Esophagus (tissue), 2 donors: ENCODE measurements at regions not wholly inside any gene's neighbourhood (a gene's known extent, or its start where the extent isn't known, plus 50 kb on each side); places are given as distances from the start of the nearest gene placed in this dataset.
"Not testable (repeated sequence)": the region's sequence is repeated elsewhere in the genome, so short reads cannot be mapped to it uniquely, and the experiment has no call there.

ENCODE experiments used
- H3K27ac ChIP-seq, 2 donors: one replicate each; pipeline ENCODE4 v1.5.1; 2013; ENCODE audit warnings: low read depth in 2 of 2, mild to moderate bottlenecking in 2 of 2, inconsistent platforms in 1 of 2, low read length in 1 of 2, moderate library complexity in 1 of 2
- H3K27me3 ChIP-seq, 2 donors: one replicate each; pipeline ENCODE4 v1.6.1; 2013; ENCODE audit warnings: low read length in 2 of 2, control low read depth in 1 of 2, mild to moderate bottlenecking in 1 of 2; ENCODE audit not compliant: insufficient read depth in 2 of 2, control insufficient read depth in 1 of 2
- H3K36me3 ChIP-seq, 2 donors: one replicate each; pipeline ENCODE4 v1.6.1; 2013; ENCODE audit warnings: low read length in 1 of 2; ENCODE audit not compliant: control insufficient read depth in 2 of 2, insufficient read depth in 2 of 2
- H3K4me1 ChIP-seq, 2 donors: one replicate each; pipeline ENCODE4 v1.6.1; 2013; ENCODE audit warnings: low read length in 1 of 2; ENCODE audit not compliant: control insufficient read depth in 2 of 2, insufficient read depth in 2 of 2
- H3K4me3 ChIP-seq, 2 donors: one replicate each; pipeline ENCODE4 v1.5.1; 2013; ENCODE audit warnings: low read length in 2 of 2, mild to moderate bottlenecking in 2 of 2, low read depth in 1 of 2, moderate library complexity in 1 of 2
- H3K9me3 ChIP-seq, 2 donors: one replicate each; pipeline ENCODE4 v1.6.1; 2013; ENCODE audit warnings: mild to moderate bottlenecking in 2 of 2, low read depth in 1 of 2, low read length in 1 of 2, moderate library complexity in 1 of 2; ENCODE audit not compliant: control insufficient read depth in 2 of 2, insufficient read depth in 1 of 2
- WGBS, 2 donors: extraction: QIAGEN DNeasy Blood & Tissue Kit; methylation state at CpG; one replicate each; pipeline ENCODE4 v1.1.7; 2013; 5-methylcytosine and 5-hydroxymethylcytosine counted together
- donor health status: healthy with polysubstance abuse.
- donor health status: Bipolar disorder and iron deficiency.

DNA sequence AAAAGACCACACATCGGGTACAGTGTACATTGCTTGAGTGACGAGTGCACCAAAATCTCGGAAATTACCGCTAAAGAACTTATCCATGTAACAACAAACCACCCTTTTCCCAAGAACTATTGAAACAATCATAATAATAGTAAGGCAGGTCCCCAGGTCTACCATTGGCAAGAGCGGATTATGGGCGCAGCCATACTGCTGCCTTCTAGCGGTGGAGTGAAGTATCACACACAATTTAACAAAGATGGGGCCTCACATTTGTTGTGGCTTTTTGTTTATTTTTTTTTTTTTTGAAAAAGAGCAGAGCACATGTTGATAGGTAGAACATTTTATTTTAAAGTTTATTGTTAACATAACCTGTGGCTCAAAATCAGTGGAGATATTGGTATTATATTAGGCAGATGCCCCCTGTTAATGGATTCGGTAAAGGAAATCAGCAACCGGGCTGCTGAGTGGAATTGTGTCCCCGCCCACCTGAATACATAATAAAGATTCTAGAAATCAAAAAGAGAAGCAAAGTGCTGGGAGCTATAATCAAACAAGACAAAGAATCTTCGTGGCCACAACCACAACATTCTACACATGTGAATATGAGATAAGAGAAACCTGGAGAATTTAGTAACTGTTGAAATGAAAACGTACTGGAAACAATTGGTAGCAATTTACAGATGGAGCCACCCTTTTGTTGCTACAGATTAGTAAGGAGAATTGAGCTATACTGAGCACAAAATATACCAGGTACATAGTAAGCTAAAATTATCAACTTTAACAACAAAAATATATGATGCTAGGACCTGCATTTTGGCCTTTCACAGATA lies 94.2 kb upstream of the EXOC2 start:
- Histone ChIP-seq H3K4me3 (no peak overlapping the region), H3K27ac (no peak overlapping the region), H3K9me3 (no peaks in the 10 kb centered on the region), H3K4me1 (no peaks in the 10 kb centered on the region), H3K27me3 (no peaks in the 10 kb centered on the region), H3K36me3 (no peaks in the 10 kb centered on the region)
- 76 to 77% methylated on average over 12 of the region's 12 CpGs for WGBS, 2 donors

DNA sequence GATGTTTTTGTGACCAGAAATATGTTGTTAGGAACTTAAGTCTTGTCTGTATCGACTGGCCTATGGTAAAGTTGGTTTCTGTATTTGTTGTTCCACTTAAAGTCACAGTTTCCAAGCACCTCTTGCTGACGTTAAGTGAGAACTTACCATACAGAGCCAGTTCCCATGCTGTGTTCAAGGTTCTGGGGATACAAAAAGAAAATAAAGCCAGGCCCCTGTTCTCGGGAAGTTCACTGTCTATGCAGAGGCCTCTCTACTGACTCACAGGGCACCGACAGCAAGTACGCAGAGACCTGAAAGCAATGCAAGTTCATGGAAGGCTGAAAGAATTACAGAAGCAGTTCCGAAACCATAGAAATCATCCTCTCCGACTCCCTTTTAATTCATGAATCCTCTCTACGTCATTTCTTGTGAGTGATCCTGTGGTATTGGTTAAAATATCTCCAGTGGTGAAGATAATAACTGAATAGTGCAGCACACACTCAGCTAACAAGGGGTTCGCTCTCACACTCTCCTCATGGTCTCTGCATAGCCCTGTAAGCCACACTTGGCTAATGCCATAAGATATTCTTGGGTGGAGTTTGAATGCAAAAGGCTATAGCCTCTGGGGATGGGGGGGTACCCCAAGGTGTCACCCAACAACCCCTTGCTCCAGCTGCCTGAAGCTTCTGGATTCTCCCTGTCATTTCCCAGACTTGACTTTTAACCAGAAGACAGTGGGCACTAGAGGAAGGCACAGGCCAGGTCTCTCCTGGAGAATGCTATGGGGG lies 91.2 kb upstream of the EXOC2 start:
- no peaks in the 10 kb centered on the region for H3K27me3 ChIP-seq
- H3K27ac ChIP-seq: no peak overlapping the region
- no peaks in the 10 kb centered on the region for H3K9me3 ChIP-seq
- H3K4me1 ChIP-seq: no peaks in the 10 kb centered on the region
- no peak overlapping the region for H3K4me3 ChIP-seq
- no peaks in the 10 kb centered on the region for H3K36me3 ChIP-seq
- 83 to 84% methylated on average over 9 of the region's 9 CpGs for WGBS, 2 donors

- WGBS, 2 donors: 69% methylated on average over 5 of the region's 5 CpGs
- Histone ChIP-seq H3K27ac (no peak overlapping the region), H3K27me3 (no peaks in the 10 kb centered on the region), H3K36me3 (no peaks in the 10 kb centered on the region), H3K4me1 (no peaks in the 10 kb centered on the region), H3K4me3 (no peak overlapping the region), H3K9me3 (no peaks in the 10 kb centered on the region)
Measured at GRCh38 chr6:782141-782540, 89.2 kb upstream of the EXOC2 start.

DNA sequence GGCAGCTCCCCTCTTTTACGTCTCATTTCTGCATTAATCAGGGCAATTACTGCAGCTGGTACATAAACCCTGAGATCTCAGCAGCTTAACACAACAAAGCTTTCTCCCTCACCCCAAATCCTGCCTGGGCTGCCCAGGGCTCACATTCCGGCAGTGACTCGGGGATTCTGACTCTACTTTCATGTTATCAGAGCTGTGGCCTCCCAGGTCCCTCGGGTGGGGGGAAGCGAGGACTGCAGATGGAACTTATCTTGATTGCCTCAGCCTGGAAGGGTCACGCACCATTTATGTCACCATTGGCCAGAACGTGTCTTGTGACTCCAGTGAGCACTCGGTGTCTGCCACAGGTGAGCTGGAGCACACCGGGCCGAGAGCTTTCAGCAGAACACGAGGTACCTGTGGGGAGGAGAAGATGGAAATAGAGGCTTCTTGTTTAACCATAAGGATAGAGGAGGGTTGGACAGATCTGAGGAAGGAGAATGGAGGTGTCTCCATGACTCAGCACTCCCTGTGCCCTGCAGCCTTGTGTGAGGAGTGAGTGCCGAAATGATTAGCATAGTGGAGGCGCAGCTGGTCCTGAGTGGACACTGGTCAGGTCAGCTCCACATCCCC lies 88.5 kb upstream of the EXOC2 start:
- Histone ChIP-seq H3K27me3 (no peaks in the 10 kb centered on the region), H3K4me1 (no peaks in the 10 kb centered on the region), H3K27ac (no peak overlapping the region), H3K9me3 (no peaks in the 10 kb centered on the region), H3K36me3 (no peaks in the 10 kb centered on the region), H3K4me3 (no peak overlapping the region)
- WGBS, 2 donors: 67 to 74% methylated on average over 13 of the region's 13 CpGs

DNA sequence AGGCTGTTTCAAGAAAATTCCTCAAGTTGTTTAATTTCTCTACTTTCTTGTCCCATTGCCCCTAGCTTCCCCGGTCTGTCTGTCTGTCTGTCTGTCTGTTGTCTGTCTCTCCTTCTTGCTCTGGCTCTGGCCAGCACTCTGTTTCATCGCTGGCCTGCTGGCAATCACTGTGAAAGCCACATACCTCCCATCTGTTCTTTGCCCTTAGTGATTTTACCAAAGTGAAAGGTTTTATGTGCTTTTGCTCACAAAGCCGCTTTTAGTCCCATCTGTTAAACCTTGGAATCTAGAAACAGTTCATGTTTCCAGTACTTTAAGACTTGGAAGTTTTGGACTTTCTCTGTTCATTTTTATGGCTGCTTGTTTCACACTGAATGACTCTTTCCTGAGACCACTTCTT lies 87.8 kb upstream of the EXOC2 start:
- Histone ChIP-seq H3K9me3 (no peaks in the 10 kb centered on the region), H3K4me3 (no peak overlapping the region), H3K4me1 (no peaks in the 10 kb centered on the region), H3K27me3 (no peaks in the 10 kb centered on the region), H3K36me3 (no peaks in the 10 kb centered on the region), H3K27ac (no peak overlapping the region)
- WGBS, 2 donors: 88 to 92% methylated on average over 3 of the region's 3 CpGs

GRCh38 chr6:776951-777350 lies 84.0 kb upstream of the EXOC2 start:
- Histone ChIP-seq H3K27ac (no peak overlapping the region), H3K27me3 (no peaks in the 10 kb centered on the region), H3K4me1 (no peaks in the 10 kb centered on the region), H3K9me3 (no peaks in the 10 kb centered on the region), H3K36me3 (no peaks in the 10 kb centered on the region), H3K4me3 (no peak overlapping the region)
- 93 to 94% methylated on average over 9 of the region's 9 CpGs for WGBS, 2 donors

DNA sequence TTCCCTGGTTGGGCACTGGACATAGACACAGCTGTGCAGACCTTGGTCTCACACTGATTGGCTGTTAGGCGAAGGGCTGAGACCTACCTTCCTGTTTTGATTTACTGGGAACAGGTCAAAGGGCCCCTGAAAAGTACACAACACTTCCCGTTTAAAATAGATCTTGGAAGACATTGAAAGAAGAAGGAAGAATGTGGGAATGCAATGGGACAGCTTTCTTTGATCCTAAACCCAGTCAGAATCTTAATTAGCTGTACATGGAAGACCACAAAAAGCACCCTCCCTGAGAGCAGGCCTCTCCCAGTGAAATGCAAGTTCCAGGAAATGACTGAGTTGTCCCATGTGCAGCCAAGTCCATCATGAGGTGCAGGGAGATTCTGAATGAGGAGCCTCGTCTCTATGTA lies 83.6 kb upstream of the EXOC2 start:
- Histone ChIP-seq H3K9me3 (no peaks in the 10 kb centered on the region), H3K4me1 (no peaks in the 10 kb centered on the region), H3K36me3 (no peaks in the 10 kb centered on the region), H3K4me3 (no peak overlapping the region), H3K27ac (no peak overlapping the region), H3K27me3 (no peaks in the 10 kb centered on the region)
- 60% methylated on average over 3 of the region's 3 CpGs for WGBS, 2 donors

DNA sequence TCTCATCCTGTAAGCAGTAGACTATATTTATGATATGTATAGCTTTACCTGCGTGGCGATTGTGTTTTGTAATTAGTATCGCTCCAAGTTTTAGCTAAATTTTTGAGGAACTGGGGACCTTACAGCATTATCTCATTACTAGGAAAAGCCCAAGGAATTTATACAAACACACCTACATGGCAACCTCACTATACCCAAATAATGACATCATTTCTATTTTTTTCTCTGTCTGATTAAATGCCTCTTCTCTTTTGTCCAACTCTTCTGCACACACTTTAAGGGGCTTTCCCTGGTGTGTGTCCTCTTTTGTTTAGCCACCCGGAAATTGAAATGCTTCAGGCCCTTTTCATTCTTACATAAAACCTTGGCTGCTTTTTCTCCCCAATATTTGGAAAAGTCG lies 82.9 kb upstream of the EXOC2 start:
- H3K27ac ChIP-seq: no peak overlapping the region
- H3K9me3 ChIP-seq: no peaks in the 10 kb centered on the region
- H3K36me3 ChIP-seq: no peaks in the 10 kb centered on the region
- no peak overlapping the region for H3K4me3 ChIP-seq
- WGBS, 2 donors: 34 to 58% methylated on average over 5 of the region's 5 CpGs
- no peaks in the 10 kb centered on the region for H3K27me3 ChIP-seq
- H3K4me1 ChIP-seq: no peaks in the 10 kb centered on the region

DNA sequence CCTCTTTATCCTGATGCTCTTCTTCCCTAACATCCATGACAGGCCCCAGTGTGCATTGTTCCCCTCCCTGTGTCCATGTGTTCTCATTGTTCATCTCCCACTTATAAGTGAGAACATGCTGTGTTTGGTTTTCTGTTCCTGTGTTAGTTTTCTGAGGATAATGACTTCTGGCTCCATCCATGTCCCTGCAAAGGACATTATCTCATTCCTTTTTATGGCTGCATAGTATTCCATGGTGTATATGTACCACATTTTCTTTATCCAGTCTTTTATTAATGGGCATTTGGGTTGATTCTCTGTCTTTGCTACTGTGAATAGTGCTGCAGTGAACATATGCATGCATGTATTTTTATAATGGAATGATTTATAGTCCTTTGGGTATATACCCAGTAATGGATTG lies 78.7 kb upstream of the EXOC2 start:
- H3K36me3 ChIP-seq, H3K27me3 ChIP-seq, H3K4me1 ChIP-seq, H3K9me3 ChIP-seq, H3K27ac ChIP-seq, H3K4me3 ChIP-seq: not testable (repeated sequence)
